ENCODE measurements at regions not wholly inside any gene's neighbourhood (a gene's known extent, or its start where the extent isn't known, plus 50 kb on each side); places are given as distances from the start of the nearest gene placed in this dataset.

DNA sequence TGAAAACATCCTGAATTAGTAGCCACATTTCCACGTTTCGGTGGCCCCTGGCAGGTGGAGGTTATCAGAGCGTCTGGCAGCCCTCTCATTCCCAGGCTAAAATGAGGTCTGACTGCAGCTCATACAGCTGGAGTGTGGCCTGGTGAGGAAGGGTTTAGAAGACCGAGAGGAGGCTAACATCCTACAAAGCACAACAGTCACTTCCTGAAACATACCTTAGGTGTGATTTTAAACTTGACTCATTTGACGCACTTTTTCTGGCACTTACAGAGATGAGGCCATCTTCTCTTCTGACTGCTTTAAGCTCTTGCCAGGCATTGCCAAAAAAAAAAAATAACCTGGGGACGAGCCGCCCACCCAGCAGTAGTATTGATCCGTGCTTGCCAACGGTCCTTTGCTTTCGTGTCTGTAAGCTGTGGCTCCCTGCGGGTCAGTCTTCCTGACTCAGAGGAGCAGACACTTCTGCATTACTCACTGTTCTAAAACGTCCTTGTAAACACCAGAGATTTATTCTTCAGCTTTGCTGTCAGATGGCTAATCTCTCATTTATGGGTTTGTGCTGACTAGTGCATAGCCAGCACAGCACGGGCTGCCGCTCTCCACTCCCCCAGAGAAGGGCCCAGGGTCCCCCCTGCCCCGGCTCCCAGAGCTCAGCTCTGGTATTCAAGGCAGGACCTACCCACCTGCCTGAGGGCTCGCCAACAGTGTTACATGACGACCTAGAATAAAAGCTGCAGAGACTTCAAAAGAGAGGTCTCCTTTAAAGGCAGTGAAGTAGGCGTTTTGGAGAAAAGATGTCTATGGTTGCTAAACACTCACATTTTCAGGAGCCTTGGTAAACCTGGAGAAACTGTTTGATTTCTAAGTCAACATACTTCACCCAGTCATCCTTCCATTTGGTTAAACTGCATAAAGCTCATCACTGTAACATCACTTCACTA is 78.5 kb upstream of the FRMD1 start:
- DNase-seq (ENCODE audit: low read depth, low spot score) = no peak

DNA sequence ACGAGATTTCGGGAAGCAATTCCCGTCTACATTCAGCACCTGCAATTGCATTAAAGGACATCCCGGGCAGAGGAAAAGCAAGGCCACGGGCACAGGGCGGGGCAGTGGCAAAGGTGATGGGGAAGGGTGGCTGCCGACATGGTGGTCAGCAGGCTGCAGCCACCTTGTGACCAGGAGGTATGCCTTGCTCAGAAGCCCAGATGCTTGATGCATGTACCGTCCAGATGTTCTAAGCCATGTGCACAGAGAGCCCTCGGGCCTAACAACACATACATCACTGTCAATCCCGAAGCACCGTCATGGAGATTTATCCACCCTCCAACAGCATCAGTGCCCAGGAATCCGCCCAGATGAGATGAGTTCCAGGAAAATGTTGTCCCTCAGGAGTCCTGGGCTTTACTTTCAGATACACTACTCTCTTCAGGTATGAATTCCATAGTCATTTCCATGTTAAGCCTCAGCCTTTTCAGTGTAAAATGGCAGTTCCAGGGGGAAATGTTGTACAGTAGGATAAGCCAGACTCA is 77.8 kb upstream of the FRMD1 start:
- DNase-seq (ENCODE audit: low read depth, low spot score) = no peak

DNA sequence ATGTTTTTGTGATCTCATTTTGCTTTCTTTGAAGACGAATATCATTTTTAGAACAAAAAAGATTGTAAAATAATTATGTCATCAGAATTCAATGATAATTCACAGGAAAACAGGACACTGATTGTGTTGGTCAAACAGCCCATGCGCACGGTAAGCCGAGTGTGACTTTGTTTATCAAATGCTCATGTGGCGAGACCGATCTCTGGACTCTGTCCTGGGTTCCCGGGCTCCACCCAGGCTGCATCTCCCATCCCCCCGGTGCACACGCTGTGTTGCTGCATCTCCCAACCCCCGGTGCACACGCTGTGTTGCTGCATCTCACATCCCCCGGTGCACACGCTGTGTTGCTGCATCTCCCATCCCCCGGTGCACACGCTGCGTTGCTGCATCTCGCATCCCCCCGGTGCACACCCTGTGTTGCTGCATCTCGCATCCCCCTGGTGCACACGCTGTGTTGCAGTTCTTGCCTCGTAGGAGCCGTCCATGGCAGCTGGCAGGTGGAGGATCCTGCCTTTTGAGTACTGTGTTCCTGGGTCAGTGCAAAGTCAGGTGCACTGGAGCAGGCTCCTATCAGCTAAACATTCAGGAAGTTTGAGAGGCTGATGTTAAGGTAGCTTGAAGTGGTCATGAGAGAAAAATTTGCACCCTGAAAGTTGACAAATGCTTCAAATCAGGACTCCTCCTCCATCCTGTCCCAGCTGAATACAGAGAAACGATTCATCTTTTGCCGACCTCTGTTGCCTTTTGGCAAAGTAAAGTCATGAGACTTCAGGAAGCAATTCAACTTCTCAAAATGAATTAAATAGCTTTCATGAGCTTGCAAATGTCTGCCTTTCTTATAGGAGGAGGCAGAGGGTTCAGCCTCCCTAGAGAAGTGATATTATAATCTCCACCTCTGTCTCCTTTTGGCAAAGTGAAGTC is 77.1 kb upstream of the FRMD1 start:
- DNase-seq (ENCODE audit: low read depth, low spot score) = no peak

DNA sequence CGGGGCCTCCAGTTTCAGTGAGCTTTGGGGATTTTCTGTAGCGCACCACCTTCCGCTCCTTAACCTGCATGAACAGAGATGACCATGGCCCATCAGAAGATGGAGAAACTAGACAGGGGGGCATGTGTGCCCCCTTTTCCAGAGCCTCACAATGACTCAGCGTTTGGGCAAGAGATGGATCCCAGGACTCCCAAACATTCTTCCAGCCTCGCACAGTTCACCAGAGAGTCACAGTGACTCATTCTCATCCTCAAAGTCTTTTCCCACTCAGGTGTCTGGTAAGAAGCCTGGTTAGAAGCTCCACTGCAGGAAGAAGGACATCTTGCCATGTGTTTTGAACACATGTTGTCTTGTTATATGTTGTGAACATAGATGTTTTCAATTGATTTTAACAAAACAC is 76.2 kb upstream of the FRMD1 start:
- DNase-seq (ENCODE audit: low read depth, low spot score) = no peak

DNA sequence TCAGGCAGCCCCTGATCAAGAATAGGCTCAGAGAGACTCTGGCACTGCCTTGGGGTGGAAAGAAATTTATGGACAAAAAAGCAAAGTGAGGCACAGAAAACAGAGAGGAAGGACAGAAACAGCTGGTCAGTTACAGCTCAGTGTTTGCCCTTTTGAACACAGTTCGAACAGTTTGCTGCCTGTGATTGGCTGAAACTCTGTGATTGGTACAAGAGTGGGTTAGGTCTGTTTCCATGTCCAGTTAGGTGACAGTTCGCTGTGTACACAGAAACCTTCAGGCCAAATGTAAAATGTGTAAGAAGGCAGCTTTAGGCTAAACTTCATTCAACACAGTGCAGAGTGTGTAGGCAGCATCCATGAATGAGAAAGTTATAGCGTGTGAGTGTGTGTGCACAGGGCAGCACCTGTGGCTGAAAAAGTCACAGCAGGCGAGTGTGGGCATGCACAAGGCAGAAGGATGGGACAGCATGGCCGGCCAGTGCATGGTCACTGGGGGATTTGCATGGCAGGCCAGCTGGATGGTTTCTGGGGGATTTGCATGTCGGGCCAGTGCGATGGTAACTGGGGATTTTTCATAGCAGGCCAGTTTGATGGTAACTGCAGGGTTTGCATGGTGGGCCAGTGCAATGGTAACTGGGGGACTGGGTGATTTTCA is 75.4 kb upstream of the FRMD1 start:
- no peak for DNase-seq (ENCODE audit: low read depth, low spot score)

DNA sequence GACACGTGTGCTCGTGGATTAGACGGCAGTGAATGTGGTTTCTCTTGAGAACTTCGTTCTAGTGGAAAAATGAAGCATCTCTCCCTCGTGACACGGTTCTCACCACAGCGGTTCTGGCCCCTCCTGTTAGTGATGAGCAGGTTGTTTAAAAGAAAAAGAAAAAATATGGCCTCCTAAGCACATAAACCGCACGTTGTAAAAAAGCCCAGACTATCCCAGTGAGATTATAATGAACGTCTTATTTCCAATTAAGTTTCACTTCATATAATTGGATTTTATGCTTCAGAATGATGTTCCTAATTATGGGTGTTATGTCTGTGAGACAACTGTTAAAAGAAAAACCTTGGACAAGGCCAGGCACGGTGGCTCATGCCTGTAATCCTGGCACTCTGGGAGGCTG is 74.5 kb upstream of the FRMD1 start:
- no peak for DNase-seq (ENCODE audit: low read depth, low spot score)

DNA sequence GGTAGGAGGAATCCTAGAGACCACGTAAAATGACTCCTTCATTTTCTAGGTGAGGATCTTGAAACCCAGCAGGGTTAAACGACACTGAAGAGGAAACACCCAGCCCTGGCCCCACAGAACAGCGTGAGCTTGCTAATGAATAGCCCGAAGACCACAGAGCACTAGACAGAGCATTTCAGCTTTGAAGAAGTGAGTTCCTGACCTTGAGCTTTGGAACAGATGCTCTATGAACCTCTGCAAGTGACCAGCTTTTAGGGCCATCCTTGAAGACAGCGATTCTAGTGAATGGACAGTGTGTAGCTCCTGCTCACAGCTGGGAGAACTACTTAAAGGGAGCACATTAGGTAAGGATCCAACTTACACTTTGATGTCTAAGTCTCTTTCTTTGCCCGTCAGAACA is 74.0 kb upstream of the FRMD1 start:
- no peak for DNase-seq (ENCODE audit: low read depth, low spot score)

DNA sequence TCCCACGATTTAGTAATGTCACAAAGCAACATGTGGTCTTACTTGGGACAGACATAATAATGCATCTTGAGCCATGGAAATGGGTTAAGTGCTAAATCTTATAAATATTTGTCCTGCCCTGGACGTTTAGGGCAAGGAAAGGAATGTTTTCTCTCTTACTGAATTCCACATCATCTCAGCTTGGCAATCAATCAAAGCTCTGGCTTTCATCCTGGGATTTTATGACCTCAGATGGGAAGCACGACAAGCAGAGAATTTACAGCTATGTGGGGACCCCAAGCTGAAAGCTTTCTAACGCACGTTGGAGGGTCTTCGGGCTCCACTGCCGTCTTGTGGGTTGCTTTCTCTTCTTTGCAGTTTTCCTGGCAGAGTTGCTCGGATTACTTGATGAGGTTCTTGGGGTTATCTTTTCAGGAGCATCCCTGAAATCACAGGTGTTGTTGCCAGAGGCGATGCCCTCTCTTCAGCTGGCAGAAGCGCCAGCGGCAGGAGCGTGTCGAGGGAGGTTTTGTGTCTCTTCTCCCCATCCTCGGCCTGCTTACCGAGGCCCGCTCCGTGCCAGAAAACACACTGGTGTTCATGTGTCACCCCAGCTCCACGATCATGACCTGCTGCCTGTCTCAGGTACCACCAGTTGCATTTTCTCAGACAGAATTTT is 73.4 kb upstream of the FRMD1 start:
- DNase-seq (ENCODE audit: low read depth, low spot score) = no peak

GRCh38 chr6:168150551-168151320 is 71.7 kb upstream of the FRMD1 start:
- no peak for DNase-seq (ENCODE audit: low read depth, low spot score)

- DNase-seq (ENCODE audit: low read depth, low spot score) = no peak
Observed at GRCh38 chr6:168149015-168149414, 70.0 kb upstream of the FRMD1 start.

DNA sequence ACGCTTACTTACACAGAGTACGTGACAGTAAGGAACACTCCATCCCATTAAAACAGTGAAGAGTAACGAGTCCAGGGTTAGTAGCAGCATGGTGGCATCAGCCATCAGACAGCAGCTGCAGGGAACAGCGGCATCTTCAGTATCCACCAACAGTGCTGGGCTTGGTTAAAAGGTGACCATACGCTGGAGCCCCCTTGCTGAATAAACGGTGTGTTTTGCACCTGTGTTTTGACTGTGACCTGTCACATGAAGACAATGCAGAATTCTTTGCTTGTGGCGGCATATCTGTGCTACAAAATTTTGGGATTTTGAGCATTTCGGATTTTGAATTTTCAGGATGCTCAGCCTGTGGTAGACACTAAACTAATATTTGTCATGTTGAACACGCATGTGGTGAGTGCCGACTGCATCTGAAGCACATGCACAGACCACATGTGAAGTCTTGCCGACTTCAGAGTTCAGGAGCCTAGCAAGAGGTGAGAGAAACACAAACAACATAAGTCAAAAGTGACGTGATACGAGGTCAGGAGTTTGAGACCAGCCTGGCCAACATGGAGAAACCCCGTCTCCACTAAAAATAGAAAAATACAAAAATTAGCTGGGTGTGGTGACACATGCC is 69.3 kb upstream of the FRMD1 start:
- no peak for DNase-seq (ENCODE audit: low read depth, low spot score)

DNA sequence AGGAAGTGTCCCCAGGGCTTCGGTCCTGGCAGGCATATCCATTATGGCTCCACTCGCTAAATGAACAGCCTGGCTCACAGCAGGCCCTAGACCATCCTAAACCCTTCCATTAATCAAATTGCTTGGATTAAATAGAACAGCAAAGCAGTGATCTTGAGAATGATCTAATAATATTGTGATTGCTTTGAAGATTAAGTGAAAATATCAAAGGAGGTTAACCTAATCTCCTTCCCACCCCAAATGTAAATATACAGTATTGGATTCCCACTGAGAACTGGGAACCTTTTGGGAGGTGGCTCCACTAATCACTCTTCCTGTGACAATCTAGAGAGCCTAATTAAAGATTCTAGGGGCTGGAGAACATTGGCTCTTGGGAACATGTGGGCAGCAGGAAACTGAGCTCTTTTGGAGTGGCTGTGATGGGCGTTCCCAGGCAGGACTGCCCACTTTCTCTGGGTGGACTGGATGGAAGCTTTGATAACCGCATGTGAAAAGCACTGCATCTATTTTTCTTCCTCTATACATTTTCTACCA is 68.3 kb upstream of the FRMD1 start:
- DNase-seq (ENCODE audit: low read depth, low spot score) = no peak

GRCh38 chr6:168145747-168146596 is 67.0 kb upstream of the FRMD1 start:
- no peak for DNase-seq (ENCODE audit: low read depth, low spot score)

DNA sequence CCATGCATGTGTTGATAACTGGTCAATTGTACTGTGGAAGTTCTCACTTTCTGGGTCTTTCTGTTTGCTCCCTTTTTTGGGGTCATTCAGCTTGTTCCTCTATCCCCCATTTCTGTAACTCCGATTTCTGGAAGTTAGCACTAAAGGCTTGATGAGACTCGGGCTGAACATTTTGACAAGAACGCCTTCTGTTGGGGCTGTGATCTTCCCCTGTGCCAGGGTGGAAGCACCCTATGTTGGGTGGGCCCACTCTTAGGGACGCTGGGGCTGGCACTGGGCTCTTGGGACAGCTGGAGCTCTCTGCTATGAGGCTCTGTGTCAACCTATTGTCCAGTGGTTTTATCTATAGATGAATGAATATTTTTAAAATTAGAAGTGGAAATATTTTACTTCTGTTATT is 60.1 kb upstream of the FRMD1 start:
- no peak for DNase-seq (ENCODE audit: low read depth, low spot score)

GRCh38 chr6:168138436-168138835 is 59.4 kb upstream of the FRMD1 start:
- DNase-seq (ENCODE audit: low read depth, low spot score) = no peak

- DNase-seq (ENCODE audit: low read depth, low spot score) = no peak
Observed at GRCh38 chr6:168137024-168137423, 58.0 kb upstream of the FRMD1 start.

- DNase-seq (ENCODE audit: low read depth, low spot score) = no peak
Observed at GRCh38 chr6:168136622-168137021, 57.6 kb upstream of the FRMD1 start.

DNA sequence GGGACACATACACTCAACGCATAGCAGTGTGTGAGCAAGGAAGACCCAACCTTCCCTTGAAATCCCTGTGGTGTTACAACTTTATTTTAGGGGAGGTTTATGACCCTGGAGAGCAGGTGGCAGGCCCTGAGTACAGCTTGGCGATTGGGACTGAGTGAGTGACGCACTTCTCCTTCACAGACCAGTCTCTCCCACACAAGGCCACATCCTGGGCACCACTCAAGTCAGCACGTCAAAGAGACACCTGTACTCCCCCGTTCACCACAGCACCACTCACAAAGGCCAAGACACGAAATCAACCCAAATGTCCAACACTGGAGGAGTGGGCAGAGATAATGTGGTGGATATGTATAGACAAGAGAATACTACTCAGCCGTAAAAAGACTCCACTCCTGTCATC is 57.0 kb upstream of the FRMD1 start:
- DNase-seq (ENCODE audit: low read depth, low spot score) = no peak

Data from iPS DF 19.7 (cell line).